Right renal cortex interstitium (tissue), 3 donors: ENCODE measurements at regions not wholly inside any gene's neighbourhood (a gene's known extent, or its start where the extent isn't known, plus 50 kb on each side); places are given as distances from the start of the nearest gene placed in this dataset.

Experiments
- DNase-seq, 3 donors: peaks; one replicate each; pipeline ENCODE4 v3.0.0-alpha.2; 2013; ENCODE audit warnings: low read depth in 3 of 3, low spot score in 2 of 3

- no peak for DNase-seq
Observed at GRCh38 chr7:156236181-156236889, 404.2 kb upstream of the RNF32 start.

DNA sequence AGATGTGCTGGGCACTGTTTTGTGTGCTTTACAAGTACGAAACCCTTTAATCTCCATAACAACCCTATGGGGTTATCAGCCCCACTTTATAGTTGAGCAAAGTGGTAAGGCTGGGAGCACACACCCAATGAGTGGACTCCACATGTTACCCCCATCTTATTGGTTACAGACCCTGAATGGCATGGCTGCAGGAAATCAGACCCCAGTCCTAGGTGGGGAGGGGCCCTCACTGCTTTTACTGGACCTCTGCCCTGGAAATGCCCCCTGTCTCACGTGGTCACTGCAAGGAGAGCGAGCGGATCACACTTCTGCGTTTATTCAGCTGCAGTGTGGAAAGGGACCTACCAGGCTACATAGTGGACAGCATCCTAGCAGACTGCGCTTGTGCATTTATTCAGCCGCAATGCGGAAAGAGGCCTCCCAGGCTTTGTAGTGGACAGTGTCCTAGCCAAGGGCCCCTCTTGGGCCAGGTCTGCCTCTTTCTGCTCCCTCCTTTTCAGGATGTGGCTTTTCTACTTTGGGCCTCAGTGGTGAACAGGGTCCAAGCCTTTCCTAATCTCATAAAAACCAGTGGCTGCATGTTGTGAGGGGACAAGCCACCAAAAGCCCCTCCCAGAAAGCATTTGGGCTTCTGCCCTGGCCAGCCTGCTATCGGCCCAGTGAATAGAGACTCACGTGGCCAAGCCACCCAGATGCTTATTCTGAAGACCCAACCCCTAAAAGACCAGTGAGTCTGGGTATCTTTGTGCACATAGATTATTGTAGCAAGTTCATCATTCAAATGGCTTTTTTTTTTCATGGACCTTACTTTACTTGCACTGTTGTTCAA lies 405.7 kb upstream of the RNF32 start:
- no peak for DNase-seq

DNA sequence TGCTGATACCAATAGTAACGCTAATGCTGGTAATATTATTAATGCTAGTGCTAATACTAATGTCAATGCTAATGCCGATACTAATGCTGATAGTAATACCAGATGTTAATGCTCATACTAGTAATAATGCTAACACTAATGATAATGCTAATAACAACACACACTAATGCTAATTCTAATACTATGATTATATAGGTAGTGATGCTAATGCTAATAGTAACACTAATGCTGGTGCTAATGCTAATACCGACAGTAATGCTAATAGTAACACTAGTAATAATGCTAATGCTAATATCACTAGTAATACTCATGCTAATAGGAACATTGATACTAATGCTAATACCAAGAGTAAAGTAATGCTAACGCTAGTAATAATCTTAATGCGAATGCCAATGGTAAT lies 406.4 kb upstream of the RNF32 start:
- no peak for DNase-seq

GRCh38 chr7:156232931-156233705 lies 407.5 kb upstream of the RNF32 start:
- no peak for DNase-seq

- no peak for DNase-seq
Observed at GRCh38 chr7:156230576-156230975, 410.0 kb upstream of the RNF32 start.

DNA sequence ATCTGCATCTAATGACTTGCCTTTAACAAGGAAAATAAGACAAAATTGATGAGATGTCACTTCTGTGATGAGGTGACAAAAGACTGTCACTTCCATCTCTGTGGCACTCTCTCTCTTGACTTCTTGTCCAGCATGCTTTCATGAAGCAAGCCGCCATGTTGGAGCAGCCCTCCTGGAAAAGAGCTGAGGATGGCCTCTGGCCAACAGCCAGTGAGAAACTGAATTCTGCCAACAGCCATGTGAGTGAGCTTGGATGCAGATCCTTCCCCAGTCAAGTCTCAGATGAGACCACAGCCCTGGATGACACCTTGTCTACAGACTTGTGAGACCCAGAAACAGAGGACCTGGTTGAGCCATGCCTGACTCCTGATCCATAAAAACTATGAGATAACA lies 412.6 kb upstream of the SHH start:
- no peak for DNase-seq

DNA sequence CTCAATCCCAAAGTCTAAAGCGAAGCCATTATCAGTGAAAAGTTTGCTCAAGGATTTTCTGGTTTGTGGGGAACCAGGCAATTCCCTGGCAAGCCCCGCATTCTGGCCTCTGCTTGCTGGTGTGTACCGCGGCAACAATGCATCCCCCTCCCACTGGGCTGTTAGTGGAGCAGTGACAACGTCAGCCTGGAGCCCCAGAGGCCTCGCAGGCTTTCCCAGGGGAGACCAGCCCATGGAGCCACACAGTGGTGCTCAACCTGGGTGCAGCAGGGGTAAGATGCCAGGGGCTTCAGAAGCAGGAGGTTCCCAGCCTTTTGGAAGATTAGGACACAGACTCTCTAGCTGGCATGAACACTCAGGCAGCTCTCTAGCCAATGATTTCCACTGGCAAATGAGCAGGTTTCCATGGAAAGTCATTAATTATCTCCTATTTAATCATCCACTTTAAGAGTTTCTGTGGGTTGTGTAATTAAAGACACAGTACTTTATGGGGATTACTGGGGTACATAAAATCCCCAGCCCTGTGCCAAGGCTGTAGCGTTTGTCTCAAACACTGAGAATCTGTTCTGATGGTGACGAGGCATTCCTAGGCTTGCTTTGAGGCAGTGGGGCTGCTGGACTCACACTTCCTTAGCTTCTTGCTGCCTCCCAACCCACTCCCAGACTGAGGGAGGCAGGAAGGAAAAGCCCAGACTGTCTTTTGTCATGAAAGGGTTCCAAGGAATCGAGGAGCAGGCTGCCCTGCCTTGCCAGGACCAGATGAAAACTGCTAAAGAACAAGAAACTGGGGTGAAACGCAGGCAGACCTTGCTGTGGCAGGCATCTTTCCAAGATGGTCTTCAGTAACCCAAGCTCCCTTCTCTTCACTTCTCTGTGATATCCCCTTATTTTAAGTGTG lies 411.9 kb upstream of the SHH start:
- DNase-seq, result no peak

DNA sequence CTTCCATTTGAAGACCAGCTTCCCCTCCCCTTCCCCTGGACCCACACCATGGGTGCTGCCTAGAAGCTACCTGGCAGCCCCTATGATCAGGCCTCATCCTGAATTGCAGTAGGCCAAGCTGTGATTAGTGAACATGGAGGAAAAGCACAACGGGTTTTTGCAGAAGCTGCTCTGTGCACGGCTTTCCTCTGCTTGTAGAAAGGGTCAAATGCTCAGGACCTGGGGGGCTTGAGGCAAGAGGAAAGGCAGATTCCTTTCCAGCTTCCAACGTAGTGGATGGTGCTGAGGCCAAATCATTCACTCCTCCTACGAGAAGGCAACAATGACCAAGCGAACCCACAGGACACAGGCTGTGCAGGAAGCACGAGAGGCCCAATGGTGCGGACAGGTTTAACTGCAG lies 410.3 kb upstream of the SHH start:
- DNase-seq, result no peak

- no peak for DNase-seq
Observed at GRCh38 chr7:156222151-156222550, 409.9 kb upstream of the SHH start.

DNA sequence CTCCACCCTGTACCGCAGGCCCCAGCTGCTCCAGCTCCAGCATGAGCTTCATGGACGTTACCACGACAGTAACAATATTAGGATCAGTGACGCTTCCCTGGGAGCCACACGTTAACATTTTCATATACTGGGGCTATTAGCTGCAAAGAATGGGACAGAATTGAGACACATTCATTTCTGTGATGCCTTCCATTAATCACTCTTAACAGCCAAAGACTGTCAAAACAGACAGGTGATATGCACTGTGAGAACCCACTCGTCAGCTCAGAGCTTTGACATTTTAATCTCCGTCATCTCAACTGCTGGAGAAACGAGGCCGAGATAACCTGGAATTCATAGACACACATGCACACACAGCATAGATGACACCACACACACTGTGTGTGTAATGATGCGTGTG lies 408.4 kb upstream of the SHH start:
- DNase-seq, result no peak

- no peak for DNase-seq
Observed at GRCh38 chr7:156220078-156220605, 407.9 kb upstream of the SHH start.

DNA sequence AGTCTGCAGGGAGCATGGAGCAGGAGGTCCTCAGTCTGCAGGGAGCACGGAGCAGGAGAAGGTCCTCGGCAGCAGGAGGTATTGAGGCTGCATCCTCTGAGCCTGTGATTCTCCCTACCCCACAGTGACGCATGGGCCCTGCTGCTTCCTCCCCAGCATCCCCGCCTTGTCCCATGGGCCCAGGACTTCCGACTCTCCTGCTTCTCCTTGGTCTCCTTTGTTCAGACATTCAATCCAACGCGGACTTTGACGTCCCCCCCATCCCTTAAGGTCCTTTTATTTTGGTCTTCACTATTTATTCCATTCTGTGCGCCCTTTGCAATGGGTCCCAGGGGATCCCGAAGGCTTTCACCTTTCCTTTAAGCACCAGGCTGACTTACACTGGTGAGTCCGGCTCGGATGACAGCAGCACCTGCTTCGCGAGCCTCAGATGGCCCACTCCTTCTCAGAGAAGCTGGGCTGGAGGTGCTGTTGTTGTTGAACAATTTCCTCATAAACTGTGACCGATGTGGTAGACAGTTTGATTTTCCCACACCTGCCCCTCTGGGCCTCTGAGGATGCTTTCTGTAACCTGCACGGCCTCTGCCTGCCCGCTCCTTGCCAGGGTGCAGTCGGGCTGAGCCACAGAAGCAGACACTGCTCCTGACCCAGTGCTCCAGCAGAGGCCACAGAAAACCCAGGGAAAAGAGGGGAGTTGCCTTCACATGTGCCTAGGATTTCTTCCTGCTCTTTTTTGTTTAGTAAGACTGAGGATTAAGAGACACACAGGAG lies 407.2 kb upstream of the SHH start:
- DNase-seq, result no peak

DNA sequence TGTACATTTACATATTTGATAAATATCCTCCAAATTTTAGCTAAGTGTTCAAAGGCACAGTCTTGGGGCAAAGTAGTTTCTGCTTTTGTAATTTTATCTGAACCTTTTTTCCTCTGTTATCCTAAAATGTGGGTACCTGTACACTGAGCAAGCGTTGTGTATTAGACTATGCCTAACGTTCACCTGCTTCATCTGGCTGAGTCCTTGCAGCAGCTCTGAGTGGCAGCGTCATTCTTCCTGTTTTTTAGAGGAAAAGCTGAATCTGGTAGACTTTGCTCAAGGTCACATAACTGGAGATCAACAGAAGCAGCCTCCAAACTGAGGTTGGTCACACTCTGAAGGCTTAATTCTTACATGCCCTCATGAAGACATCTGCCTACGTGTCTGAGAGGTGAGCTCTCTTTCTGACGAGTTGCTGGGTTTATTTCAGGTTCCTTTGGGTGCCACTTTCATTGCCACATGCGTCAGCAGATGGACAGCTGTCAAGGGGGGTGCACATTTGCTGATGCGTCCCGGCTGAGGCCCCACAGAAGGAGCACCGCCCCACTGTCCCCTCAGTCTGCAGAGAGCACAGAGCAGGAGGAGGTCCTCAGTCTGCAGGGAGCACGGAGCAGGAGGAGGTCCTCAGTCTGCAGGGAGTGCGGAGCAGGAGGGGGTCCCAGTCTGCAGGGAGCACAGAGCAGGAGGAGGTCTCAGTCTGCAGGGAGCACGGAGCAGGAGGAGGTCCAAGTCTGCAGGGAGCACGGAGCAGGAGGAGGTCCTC lies 406.5 kb upstream of the SHH start:
- no peak for DNase-seq

GRCh38 chr7:156217803-156218202 lies 405.5 kb upstream of the SHH start:
- DNase-seq, result no peak

- DNase-seq, result no peak
Observed at GRCh38 chr7:156209087-156209486, 396.8 kb upstream of the SHH start.

GRCh38 chr7:156207306-156207705 lies 395.0 kb upstream of the SHH start:
- DNase-seq, result no peak

DNA sequence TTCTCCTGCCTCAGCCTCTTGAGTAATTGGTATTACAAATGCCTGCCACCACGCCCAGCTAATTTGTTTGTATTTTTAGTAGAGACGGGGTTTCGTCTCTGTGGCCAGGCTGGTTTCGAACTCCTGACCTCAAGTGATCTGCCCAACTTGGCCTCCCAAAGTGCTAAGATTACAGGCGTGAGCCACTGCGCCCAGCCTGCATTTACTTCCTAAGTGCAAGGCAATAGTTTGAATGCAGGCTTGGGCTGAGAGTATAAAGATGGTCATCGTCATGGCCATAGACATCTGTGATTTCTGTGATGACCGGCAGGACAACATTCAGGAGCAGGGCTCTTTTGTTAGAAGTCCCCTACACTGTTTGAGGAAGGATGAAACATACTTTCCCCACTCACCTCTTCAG lies 393.9 kb upstream of the SHH start:
- no peak for DNase-seq

- no peak for DNase-seq
Observed at GRCh38 chr7:156204820-156205219, 392.6 kb upstream of the SHH start.

GRCh38 chr7:156203923-156204322 lies 391.7 kb upstream of the SHH start:
- no peak for DNase-seq
